MM.1S (cell line): ENCODE measurements at regions not wholly inside any gene's neighbourhood (a gene's known extent, or its start where the extent isn't known, plus 50 kb on each side); places are given as distances from the start of the nearest gene placed in this dataset.

Experiments
- DNase-seq: peaks from one replicate; pipeline ENCODE4 v3.0.0-alpha.2; 2015
- H2AFZ ChIP-seq: fragments of 300-600 bp; sonication (generic); 2 replicates; pipeline ENCODE4 v1.6.0; 2016; ENCODE audit warnings: antibody characterized with exemption, low read length
- H3F3A ChIP-seq: fragments of 300-600 bp; sonication (generic); 2 replicates; pipeline ENCODE4 v1.6.1; 2016; ENCODE audit warnings: mild to moderate bottlenecking, antibody characterized with exemption, low read length, moderate library complexity, mixed read lengths; ENCODE audit not compliant: insufficient read depth
- H3K27ac ChIP-seq: fragments of 300-600 bp; sonication (generic); 2 replicates; pipeline ENCODE4 v1.5.1; 2016; ENCODE audit warnings: mild to moderate bottlenecking, low read length
- H3K27me3 ChIP-seq: fragments of 300-600 bp; sonication (generic); replicated peaks from 2 replicates; pipeline ENCODE4 v1.6.0; 2016; ENCODE audit warnings: low read length; ENCODE audit not compliant: insufficient read depth
- H3K36me3 ChIP-seq: fragments of 300-600 bp; sonication (generic); replicated peaks from 2 replicates; pipeline ENCODE4 v1.6.1; 2016; ENCODE audit warnings: mild to moderate bottlenecking, low read length, mixed read lengths; ENCODE audit not compliant: insufficient read depth
- H3K4me1 ChIP-seq: fragments of 300-600 bp; sonication (generic); 2 replicates; pipeline ENCODE4 v1.6.1; 2016; ENCODE audit warnings: low read length, mixed read lengths
- H3K4me2 ChIP-seq: fragments of 300-600 bp; sonication (generic); 2 replicates; pipeline ENCODE4 v1.6.0; 2016; ENCODE audit warnings: low read depth, low read length
- H3K4me3 ChIP-seq: fragments of 300-600 bp; sonication (generic); 2 replicates; pipeline ENCODE4 v1.5.1; 2016; ENCODE audit warnings: low read length, mixed read lengths
- H3K79me2 ChIP-seq: fragments of 300-600 bp; sonication (generic); 2 replicates; pipeline ENCODE4 v1.6.1; 2016; ENCODE audit warnings: mixed run types, low read length, mixed read lengths
- H3K9ac ChIP-seq: fragments of 300-600 bp; sonication (generic); 2 replicates; pipeline ENCODE4 v1.6.1; 2016; ENCODE audit warnings: low read length, mixed read lengths
- H3K9me2 ChIP-seq: fragments of 300-600 bp; sonication (generic); replicated peaks from 2 replicates; pipeline ENCODE4 v1.6.1; 2016; ENCODE audit warnings: mild to moderate bottlenecking, low read length, mixed read lengths; ENCODE audit not compliant: insufficient read depth
- H3K9me3 ChIP-seq: fragments of 300-600 bp; sonication (generic); replicated peaks from 2 replicates; pipeline ENCODE4 v1.6.1; 2016; ENCODE audit warnings: mild to moderate bottlenecking, low read length, mixed read lengths; ENCODE audit not compliant: insufficient read depth
- H4K20me1 ChIP-seq: fragments of 300-600 bp; sonication (generic); 2 replicates; pipeline ENCODE4 v1.6.1; 2016; ENCODE audit warnings: mild to moderate bottlenecking, low read length, moderate library complexity, mixed read lengths; ENCODE audit not compliant: insufficient read depth
- CTCF ChIP-seq: fragments of 300-600 bp; sonication (generic); IDR thresholded peaks from 2 replicates; pipeline ENCODE4 v1.5.1; 2016; ENCODE audit warnings: antibody characterized with exemption, low read length, mixed read lengths
- EZH2 ChIP-seq: fragments of 300-600 bp; sonication (generic); optimal IDR thresholded peaks from 2 replicates; pipeline ENCODE3; 2017; ENCODE audit warnings: low read depth, mild to moderate bottlenecking, antibody characterized with exemption, low read length, mixed read lengths
- EZH2phosphoT487 ChIP-seq: fragments of 300-600 bp; sonication (generic); IDR thresholded peaks from 2 replicates; pipeline ENCODE4 v1.6.1; 2018; ENCODE audit warnings: antibody characterized with exemption, low read length

GRCh38 chr20:48143435-48144081 is 358.3 kb upstream of the SULF2 start:
- H3K9me3 ChIP-seq: no peaks in the 10 kb centered on the region
- H3K27ac ChIP-seq: no peak overlapping the region
- TF ChIP-seq CTCF: no peak
- no peak for TF ChIP-seq EZH2
- no peak for TF ChIP-seq EZH2phosphoT487
- H3K4me2 ChIP-seq: no peak overlapping the region
- no peak overlapping the region for H3K9ac ChIP-seq
- no peaks in the 10 kb centered on the region for H4K20me1 ChIP-seq
- H3K79me2 ChIP-seq: no peaks in the 10 kb centered on the region
- H3F3A ChIP-seq: no peaks in the 10 kb centered on the region
- DNase-seq: no peak
- no peaks in the 10 kb centered on the region for H3K9me2 ChIP-seq
- no peaks in the 10 kb centered on the region for H3K27me3 ChIP-seq
- H3K36me3 ChIP-seq: no peaks in the 10 kb centered on the region
- no peak overlapping the region for H3K4me3 ChIP-seq
- H3K4me1 ChIP-seq: no peaks in the 10 kb centered on the region
- H2AFZ ChIP-seq: no peak overlapping the region

- no peaks in the 10 kb centered on the region for H3K4me1 ChIP-seq
- no peaks in the 10 kb centered on the region for H3K9me2 ChIP-seq
- no peaks in the 10 kb centered on the region for H3K79me2 ChIP-seq
- H3F3A ChIP-seq: no peaks in the 10 kb centered on the region
- no peaks in the 10 kb centered on the region for H3K27me3 ChIP-seq
- no peak overlapping the region for H3K4me3 ChIP-seq
- no peak for TF ChIP-seq CTCF
- TF ChIP-seq EZH2: no peak
- no peak for TF ChIP-seq EZH2phosphoT487
- H3K9me3 ChIP-seq: no peaks in the 10 kb centered on the region
- H2AFZ ChIP-seq: no peak overlapping the region
- no peak overlapping the region for H3K9ac ChIP-seq
- no peak overlapping the region for H3K27ac ChIP-seq
- H3K4me2 ChIP-seq: no peak overlapping the region
- H3K36me3 ChIP-seq: no peaks in the 10 kb centered on the region
- H4K20me1 ChIP-seq: no peaks in the 10 kb centered on the region
- DNase-seq: no peak
Measured at GRCh38 chr20:48142516-48142773, 357.2 kb upstream of the SULF2 start.

GRCh38 chr20:48141660-48142515 is 356.6 kb upstream of the SULF2 start:
- no peaks in the 10 kb centered on the region for H3K9me3 ChIP-seq
- no peaks in the 10 kb centered on the region for H3K36me3 ChIP-seq
- TF ChIP-seq EZH2 (no peak), CTCF (no peak), EZH2phosphoT487 (no peak)
- no peak overlapping the region for H3K9ac ChIP-seq
- H3F3A ChIP-seq: no peaks in the 10 kb centered on the region
- H3K27ac ChIP-seq: no peak overlapping the region
- H3K27me3 ChIP-seq: no peaks in the 10 kb centered on the region
- no peaks in the 10 kb centered on the region for H3K9me2 ChIP-seq
- H2AFZ ChIP-seq: no peak overlapping the region
- no peak for DNase-seq
- no peak overlapping the region for H3K4me2 ChIP-seq
- no peaks in the 10 kb centered on the region for H4K20me1 ChIP-seq
- H3K4me1 ChIP-seq: no peaks in the 10 kb centered on the region
- no peaks in the 10 kb centered on the region for H3K79me2 ChIP-seq
- H3K4me3 ChIP-seq: no peak overlapping the region
